VCaP (cell line): ENCODE measurements at regions not wholly inside any gene's neighbourhood (a gene's known extent, or its start where the extent isn't known, plus 50 kb on each side); places are given as distances from the start of the nearest gene placed in this dataset.

Experiments used
- H3K27ac ChIP-seq: fragments of 450-650 bp; 2 replicates; pipeline ENCODE4 v1.5.1; 2017
- CTCF ChIP-seq: fragments of 450-650 bp; conservative IDR thresholded peaks from 2 replicates; pipeline ENCODE4 v1.5.1; 2017; ENCODE audit warnings: mild to moderate bottlenecking, moderate library complexity

- no peak overlapping the region for H3K27ac ChIP-seq
- no peak for TF ChIP-seq CTCF
These were observed 424.5 kb upstream of the DAB1 start for GRCh38 chr1:57848406-57848805.

- no peak for TF ChIP-seq CTCF
- H3K27ac ChIP-seq = no peak overlapping the region
These were observed 421.2 kb upstream of the DAB1 start for GRCh38 chr1:57845041-57845440.

- TF ChIP-seq CTCF = no peak
- H3K27ac ChIP-seq = no peak overlapping the region
These were observed 420.6 kb upstream of the DAB1 start for GRCh38 chr1:57844382-57844980.

- H3K27ac ChIP-seq = no peak overlapping the region
- TF ChIP-seq CTCF = no peak
These were observed 419.9 kb upstream of the DAB1 start for GRCh38 chr1:57843760-57844159.

GRCh38 chr1:57839526-57839925 lies 415.7 kb upstream of the DAB1 start:
- no peak for TF ChIP-seq CTCF
- no peak overlapping the region for H3K27ac ChIP-seq

- H3K27ac ChIP-seq = no peak overlapping the region
These were observed 415.2 kb upstream of the DAB1 start for GRCh38 chr1:57839067-57839466.

GRCh38 chr1:57835620-57836019 lies 411.8 kb upstream of the DAB1 start:
- TF ChIP-seq CTCF = peak; percentile 63
- no peak overlapping the region for H3K27ac ChIP-seq

More at GRCh38 chr1:57839067-57839466, 415.2 kb upstream of the DAB1 start:
- TF ChIP-seq CTCF = no peak

- TF ChIP-seq CTCF = no peak
- no peak overlapping the region for H3K27ac ChIP-seq
These were observed 409.4 kb upstream of the DAB1 start for GRCh38 chr1:57833296-57833695.
